ENCODE measurements at regions not wholly inside any gene's neighbourhood (a gene's known extent, or its start where the extent isn't known, plus 50 kb on each side); places are given as distances from the start of the nearest gene placed in this dataset.

DNA sequence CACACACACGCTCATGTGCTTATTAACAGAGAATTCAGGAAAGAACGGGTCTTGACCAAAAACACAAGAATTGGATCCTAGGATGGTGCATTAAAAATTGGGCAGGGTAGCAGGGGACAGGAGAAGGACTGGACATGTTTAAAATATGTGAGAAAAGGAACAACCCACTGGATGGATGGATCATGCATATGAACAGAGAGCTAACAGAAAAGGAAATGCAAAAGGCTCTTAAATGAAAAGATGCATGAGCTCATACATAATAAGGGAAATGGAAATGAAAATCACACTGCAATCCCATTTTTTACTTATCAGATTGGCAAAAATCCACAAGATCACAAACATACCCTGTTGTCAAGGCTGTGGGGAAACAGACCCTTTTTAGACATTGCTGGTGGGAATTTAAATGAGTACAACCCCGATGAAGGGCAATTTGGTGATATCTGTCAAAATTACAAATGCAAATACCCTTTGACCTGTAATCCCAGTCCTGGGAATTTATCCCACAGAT is 440.6 kb upstream of the SLC14A2 start:
- no peaks in the 10 kb centered on the region for H3K36me3 Mint-ChIP-seq (ENCODE audit: low read depth)
- no peaks in the 10 kb centered on the region for H3K27me3 Mint-ChIP-seq
- no peaks in the 10 kb centered on the region for H3K4me1 Mint-ChIP-seq (ENCODE audit: low read depth)
- DNase-seq (no peak), ATAC-seq (ENCODE audit: poor library complexity) (no peak)
- no peak overlapping the region for H3K4me3 ChIP-seq (ENCODE audit: low read length)
- intact Hi-C loops (cut with DNase I, micrococcal nuclease), result no loop called here
- no peaks in the 10 kb centered on the region for H3K9me3 Mint-ChIP-seq
- H3K27ac ChIP-seq (ENCODE audit: low read depth in 1 of 2, low read length in 2 of 2), result no peak overlapping the region
- peaks cover 0 to 4% of the 10 kb centered on the region in 2 experiments for H3K27me3 ChIP-seq (ENCODE audit: control insufficient read depth in 1 of 2, insufficient read depth in 2 of 2, low read length in 2 of 2)
- ChIA-PET CTCF (no interaction called here), POLR2A (no interaction called here)
- no peaks in the 10 kb centered on the region for H3K4me1 ChIP-seq (ENCODE audit: insufficient read depth, low read length)
- H3K36me3 ChIP-seq (ENCODE audit: insufficient read depth, low read length), result no peaks in the 10 kb centered on the region
- H3K27ac Mint-ChIP-seq, result no peak overlapping the region
- TF ChIP-seq CTCF (IDR thresholded peaks at IDR 0.05), result no peak
- no peaks in the 10 kb centered on the region for H3K9me3 ChIP-seq (ENCODE audit: control insufficient read depth in 1 of 2, insufficient read depth in 1 of 2, low read length in 2 of 2)
- no peak overlapping the region for H3K4me3 Mint-ChIP-seq

DNA sequence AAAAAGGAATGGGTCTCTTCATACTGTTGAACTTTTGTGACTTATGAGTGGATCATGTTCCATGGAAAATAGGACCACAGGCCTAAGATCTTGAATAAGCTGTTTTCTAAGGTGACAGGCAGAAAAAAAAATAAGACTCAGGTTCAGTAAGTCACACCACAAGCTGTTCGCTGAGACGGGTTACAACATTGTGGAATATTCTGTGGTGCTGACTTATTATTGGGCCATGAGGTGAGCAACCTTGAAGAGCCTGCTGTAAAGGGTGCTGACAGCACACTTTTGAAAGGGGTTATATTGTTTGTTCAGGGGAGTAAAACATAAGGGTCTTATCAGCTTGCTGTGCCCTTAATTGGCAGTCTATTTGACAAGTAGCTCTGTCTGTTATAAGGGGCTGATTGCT is 439.8 kb upstream of the SLC14A2 start:
- TF ChIP-seq CTCF (IDR thresholded peaks at IDR 0.05), result no peak
- Mint-ChIP-seq H3K9me3 (no peaks in the 10 kb centered on the region), H3K27me3 (no peaks in the 10 kb centered on the region), H3K36me3 (ENCODE audit: low read depth) (no peaks in the 10 kb centered on the region), H3K27ac (no peak overlapping the region), H3K4me1 (ENCODE audit: low read depth) (no peaks in the 10 kb centered on the region), H3K4me3 (no peak overlapping the region)
- ChIA-PET CTCF (no interaction called here), POLR2A (interaction anchor here (0.6 kb wide), 1 partner anchor 420 kb away, joined by 3 read pairs; no protein-coding TSS in a partner anchor)
- no peaks in the 10 kb centered on the region for H3K36me3 ChIP-seq (ENCODE audit: insufficient read depth, low read length)
- H3K27ac ChIP-seq (ENCODE audit: low read depth in 1 of 2, low read length in 2 of 2), result no peak overlapping the region
- DNase-seq, result no peak
- H3K9me3 ChIP-seq (ENCODE audit: control insufficient read depth in 1 of 2, insufficient read depth in 1 of 2, low read length in 2 of 2), result no peaks in the 10 kb centered on the region
- intact Hi-C loops (cut with DNase I, micrococcal nuclease), result no loop called here
- peaks cover 0 to 4% of the 10 kb centered on the region in 2 experiments for H3K27me3 ChIP-seq (ENCODE audit: control insufficient read depth in 1 of 2, insufficient read depth in 2 of 2, low read length in 2 of 2)
- H3K4me1 ChIP-seq (ENCODE audit: insufficient read depth, low read length), result no peaks in the 10 kb centered on the region
- H3K4me3 ChIP-seq (ENCODE audit: low read length), result no peak overlapping the region
- ATAC-seq (ENCODE audit: poor library complexity), result no peak

- H3K36me3 Mint-ChIP-seq (ENCODE audit: low read depth), result no peaks in the 10 kb centered on the region
- Histone ChIP-seq H3K36me3 (ENCODE audit: insufficient read depth, low read length) (no peaks in the 10 kb centered on the region), H3K9me3 (ENCODE audit: control insufficient read depth in 1 of 2, insufficient read depth in 1 of 2, low read length in 2 of 2) (no peaks in the 10 kb centered on the region), H3K4me1 (ENCODE audit: insufficient read depth, low read length) (no peaks in the 10 kb centered on the region), H3K27me3 (ENCODE audit: control insufficient read depth in 1 of 2, insufficient read depth in 2 of 2, low read length in 2 of 2) (no peaks in the 10 kb centered on the region), H3K4me3 (ENCODE audit: low read length) (no peak overlapping the region), H3K27ac (ENCODE audit: low read depth in 1 of 2, low read length in 2 of 2) (no peak overlapping the region)
- TF ChIP-seq CTCF (IDR thresholded peaks at IDR 0.05), result no peak
- POLR2A ChIA-PET, result no interaction called here
- no peak overlapping the region for H3K27ac Mint-ChIP-seq
- H3K4me1 Mint-ChIP-seq (ENCODE audit: low read depth), result no peaks in the 10 kb centered on the region
- H3K4me3 Mint-ChIP-seq, result no peak overlapping the region
- no peaks in the 10 kb centered on the region for H3K9me3 Mint-ChIP-seq
- ATAC-seq (ENCODE audit: poor library complexity) (no peak), DNase-seq (no peak)
- intact Hi-C loops (cut with DNase I, micrococcal nuclease), result no loop called here
- CTCF ChIA-PET, result no interaction called here
- H3K27me3 Mint-ChIP-seq, result no peaks in the 10 kb centered on the region
Measured at GRCh38 chr18:45186832-45187231, 428.4 kb upstream of the SLC14A2 start.
